GM19372 (cell line): ENCODE measurements at regions not wholly inside any gene's neighbourhood (a gene's known extent, or its start where the extent isn't known, plus 50 kb on each side); places are given as distances from the start of the nearest gene placed in this dataset.

ENCODE experiments used
- ATAC-seq: cut with Tn5 transposase; IDR thresholded peaks from one replicate; pipeline ENCODE4 v1.9.1; 2021; ENCODE audit warnings: mild to moderate bottlenecking, low read depth, moderate library complexity; ENCODE audit not compliant: unreplicated experiment

DNA sequence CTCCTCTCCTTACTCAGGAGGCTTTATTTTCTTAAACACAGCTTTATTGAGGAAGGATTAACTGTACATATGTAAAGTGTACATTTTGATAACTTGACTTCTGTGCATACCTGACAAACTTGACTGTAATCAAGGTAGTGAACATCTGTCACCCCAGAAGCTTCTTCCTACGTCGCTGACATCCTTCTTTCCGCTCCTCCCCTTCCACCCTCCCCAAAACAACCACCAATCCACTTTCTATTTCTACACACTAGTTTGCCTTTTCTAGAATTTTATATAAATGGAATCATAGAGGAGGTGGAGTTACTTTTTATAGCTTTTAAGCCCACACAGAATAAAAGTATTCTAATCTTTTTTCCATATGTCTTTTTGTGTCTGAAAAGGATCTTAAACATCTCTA is 225.2 kb upstream of the RBFOX1 start:
- no peak for ATAC-seq

DNA sequence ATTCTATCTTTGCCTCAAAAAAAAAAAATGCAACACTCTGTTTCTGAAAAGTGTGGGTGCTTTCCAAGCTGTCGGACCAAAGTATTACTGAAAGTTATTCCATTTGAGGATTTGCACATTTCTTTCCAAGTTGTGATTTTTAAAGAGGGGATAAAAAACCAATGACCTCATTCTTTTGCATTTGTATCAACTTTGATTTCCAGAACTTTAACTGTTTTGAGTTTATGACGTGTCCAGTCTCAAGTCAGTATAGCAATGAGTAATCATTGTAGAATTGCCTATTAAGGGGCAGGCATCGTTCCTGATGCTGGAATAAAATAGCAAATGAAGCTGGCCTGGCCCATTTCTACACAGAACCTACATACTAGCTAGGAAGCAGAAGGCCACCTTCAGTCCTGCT is 229.6 kb upstream of the RBFOX1 start:
- ATAC-seq: no peak

DNA sequence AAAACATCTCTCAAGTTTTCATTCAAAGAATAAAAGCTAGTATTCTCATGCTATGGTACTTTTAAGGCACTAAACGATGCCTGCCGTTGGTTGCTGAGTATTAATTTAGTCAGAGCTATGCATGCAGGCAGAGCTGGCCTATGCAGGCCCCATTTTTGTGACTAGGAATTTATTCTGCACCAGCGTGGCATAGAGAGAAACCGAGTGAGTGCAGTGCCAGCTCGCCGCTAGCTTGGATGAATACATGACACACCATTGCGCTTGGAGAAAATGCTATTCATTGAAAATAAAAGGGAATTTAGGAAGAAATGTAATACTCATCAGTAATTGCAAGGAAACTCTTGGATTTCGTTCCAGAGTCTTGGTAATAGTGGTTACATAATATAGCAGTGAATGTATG is 231.6 kb upstream of the RBFOX1 start:
- no peak for ATAC-seq

DNA sequence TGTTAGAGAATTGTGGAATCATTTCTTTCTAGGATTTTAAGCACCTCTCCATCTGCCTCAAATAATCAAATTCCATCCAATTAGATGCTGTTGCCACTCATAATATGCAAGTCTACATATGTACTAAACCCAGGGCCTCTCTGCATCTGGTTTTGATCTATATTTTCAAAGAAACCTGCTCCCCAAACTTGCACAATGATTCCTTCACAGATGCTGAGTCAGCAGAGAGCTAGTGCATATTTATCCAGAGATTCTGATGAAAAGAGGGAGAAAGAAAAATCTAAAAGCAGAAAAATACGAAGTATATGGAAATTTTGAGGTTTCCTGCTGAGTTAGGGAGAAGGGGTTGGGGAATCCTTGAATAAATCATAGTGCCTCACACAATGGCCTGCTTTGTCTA is 235.1 kb upstream of the RBFOX1 start:
- ATAC-seq: no peak

DNA sequence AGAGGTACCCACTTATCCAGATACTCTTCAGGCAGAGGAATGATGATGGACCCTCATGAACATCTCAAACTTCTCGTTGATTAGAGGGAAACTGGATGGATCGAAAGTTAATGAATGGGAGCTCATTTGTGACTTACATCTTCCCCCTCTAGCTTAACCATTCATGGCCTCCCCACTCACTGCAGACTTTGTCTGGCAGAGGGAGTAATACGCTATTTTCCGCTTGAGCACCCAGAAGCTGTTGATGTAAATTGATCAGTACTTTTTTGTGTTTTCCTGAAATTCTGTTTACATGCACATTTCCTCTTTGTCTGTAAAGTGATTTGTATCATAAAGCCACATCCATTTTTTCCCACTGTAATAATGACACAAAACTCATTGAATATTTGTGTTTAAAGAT is 239.1 kb upstream of the RBFOX1 start:
- ATAC-seq: no peak

DNA sequence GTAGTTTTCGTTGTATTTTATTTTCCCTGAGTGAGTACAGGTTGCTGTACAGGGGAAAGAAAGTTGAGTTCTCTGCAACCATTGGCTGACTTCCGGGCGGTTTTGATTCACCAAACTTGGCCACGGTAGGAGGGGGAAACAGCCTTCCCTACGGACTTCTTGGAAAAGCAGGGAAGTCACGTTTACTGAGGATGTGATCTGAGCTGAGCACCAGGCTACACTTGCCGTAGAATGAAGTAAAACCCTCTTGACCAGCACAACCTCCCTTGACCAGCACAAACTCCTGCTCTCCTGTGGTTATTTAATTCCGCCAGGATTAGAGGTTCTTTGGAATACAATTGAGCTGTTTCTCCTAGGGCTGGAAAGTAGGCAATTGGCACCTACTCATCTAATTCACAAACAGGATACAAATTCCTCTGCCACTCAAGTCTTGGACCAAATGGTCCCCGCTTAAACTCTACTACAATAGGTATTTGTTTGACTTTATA is 242.0 kb upstream of the RBFOX1 start:
- no peak for ATAC-seq

DNA sequence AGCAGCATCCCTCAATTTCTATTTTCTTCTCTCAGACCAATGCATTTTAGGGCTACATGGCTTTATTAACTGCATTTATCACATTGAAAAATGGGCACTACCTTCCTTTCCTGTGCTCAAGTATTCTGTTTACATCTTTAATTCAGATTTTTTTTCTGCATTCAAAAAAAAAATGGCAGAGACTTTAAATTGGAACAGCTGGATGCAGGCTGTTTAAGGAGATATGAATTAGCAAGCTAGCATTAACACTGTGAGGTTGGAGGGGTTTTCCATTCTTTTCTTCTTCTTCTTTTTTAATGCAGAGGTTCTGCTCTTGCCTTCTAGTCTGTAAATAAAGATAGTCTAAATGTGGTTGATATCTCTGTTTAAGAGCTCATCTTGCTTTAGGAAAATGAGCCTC is 242.9 kb upstream of the RBFOX1 start:
- no peak for ATAC-seq

DNA sequence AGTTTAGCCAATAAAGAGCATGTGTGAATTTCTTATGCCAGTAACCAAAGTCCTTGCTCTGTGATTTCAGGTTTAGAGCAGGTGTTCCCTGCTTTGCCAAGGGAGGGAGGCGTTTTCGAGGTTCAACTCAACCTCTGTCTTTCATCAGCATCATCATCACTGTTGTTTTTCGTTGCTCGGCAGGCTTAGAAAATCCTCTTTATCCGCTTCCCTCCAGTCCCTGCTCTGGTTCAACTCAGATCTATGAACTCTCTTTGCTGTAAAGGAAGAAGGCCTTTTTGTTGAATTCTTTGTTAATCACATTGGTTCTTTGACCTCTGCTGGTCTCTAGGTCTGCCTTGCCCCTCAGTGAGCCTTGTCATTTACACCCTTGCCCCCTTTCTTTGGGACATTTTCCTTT is 243.9 kb upstream of the RBFOX1 start:
- ATAC-seq: no peak

DNA sequence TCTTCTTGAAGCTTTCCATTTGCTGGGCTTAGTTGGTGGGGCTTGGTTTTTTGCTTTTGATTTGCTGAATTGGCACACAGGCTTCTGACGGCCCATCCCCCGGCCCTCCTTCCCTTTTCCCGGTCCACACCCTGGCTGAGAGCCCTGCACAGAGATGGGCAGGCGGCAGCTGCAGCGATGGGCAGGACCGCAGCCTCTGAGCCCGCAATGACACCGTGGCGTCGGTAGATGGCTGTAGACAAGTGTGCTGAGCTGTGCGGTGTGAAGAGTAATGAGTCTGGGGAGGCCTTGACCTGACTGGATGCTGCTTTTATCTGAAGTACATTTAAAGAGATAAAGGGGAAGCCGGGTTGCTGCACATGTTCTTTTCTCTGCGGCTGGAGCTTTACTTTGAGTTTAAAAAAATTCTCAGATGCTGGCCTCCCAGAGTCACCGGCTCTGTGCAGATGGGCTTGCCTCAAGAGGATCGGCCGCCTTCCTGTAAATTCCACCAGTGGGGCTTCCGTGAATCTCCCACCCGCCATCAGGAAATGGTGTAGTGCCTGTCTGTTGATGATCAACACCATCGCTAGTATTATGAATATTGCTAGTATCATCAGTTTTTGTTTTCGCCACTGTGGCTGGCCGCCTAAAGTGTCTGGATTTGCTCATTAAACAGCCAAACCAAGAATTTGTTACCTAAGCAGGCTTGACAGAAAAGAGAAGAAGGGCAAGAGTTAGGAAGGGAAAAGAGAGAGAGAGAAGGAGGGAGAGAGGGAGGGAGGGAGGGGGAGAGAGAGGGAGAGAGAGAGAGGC is 245.6 kb upstream of the RBFOX1 start:
- ATAC-seq: no peak

DNA sequence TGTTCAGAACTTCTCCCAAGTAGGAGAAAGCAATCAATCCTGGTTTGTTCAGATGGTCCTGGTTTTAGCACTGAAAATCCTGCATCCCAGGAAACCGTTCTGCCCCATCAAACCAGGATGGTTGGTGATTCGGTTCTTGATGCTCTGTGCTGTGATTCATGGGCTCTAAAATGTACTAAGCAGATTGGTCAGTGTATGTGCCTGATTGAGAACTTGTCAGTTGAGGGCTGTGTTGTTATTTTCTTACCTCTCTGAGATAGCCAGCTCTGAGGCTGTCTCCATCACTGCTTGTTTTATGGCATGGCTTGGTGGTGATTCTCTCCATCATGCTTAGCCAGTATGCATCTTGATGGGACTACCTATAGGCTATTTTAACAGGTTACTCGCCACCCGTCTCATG is 246.9 kb upstream of the RBFOX1 start:
- ATAC-seq: no peak

DNA sequence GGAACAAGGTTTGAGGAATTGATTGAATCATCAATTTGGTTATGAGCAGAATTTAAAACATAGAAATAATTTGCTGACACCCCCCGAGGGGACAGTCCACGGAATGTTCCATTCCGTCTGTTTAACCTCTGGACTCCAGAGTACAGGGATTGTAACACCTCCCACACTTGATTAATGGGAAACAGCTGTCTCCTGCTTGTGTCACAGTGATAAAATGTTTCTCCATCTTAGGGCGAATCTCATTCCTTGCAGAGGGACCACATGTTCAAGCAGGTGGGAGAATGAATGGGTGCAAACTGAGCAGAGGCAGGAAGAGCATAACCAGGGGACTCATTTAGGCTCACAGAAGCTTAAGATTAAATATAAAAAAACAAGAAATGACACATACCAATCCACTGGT is 249.5 kb upstream of the RBFOX1 start:
- ATAC-seq: no peak

DNA sequence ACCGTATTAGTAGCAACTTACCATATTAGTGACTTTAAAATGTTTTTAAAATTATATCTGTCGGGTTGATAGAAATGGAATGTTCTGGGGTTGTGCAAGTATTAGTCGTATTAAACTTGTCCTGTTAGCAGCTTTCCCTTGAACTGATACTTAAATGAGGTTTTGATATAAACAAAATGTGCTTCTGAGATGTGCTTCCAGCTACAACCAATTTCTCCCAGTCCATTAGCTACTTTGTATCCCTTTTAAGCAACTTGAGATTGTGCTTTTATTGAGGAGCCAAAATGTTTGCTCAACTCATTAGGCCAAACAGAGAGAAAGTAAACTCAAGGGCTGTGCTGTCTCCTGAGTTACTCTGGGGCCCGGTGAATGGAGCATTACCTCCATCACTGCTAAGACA is 255.0 kb upstream of the RBFOX1 start:
- no peak for ATAC-seq

DNA sequence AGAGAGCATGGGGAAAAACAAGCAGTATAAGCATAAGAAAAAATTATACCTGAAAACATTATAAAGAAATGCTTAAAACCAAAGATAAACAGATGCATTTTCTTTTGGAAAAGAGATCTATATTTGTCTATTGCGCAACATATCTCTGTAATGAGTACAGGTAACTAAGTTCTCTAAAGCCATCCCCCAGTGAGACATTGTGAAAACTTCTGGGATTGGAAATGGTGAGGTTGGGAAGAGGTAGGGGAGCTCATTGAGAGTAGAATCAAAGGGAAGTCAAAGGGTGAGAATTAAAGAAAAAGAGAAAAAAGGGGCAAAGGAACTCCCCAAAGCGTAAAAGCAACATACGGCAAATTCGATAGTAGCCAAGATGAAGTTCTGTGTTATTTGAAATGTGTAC is 257.9 kb upstream of the RBFOX1 start:
- no peak for ATAC-seq

DNA sequence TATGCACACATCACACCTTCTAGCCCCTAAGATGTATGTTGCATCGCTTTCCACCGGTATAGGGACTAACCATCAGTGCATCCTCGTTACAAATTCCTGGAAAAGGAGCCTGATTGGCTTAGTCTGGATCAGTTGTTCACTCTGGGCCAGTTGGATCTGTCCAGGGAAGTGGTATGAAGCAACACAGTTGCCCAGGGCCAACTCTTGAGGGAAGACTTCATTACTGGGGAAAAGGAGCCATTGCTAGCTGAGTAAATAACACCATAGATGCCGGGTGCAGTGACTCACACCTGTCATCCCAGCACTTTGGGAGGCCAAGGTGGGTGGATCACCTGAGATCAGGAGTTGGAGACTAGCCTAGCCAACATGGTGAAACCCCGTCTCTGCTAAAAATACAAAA is 275.2 kb upstream of the RBFOX1 start:
- no peak for ATAC-seq

DNA sequence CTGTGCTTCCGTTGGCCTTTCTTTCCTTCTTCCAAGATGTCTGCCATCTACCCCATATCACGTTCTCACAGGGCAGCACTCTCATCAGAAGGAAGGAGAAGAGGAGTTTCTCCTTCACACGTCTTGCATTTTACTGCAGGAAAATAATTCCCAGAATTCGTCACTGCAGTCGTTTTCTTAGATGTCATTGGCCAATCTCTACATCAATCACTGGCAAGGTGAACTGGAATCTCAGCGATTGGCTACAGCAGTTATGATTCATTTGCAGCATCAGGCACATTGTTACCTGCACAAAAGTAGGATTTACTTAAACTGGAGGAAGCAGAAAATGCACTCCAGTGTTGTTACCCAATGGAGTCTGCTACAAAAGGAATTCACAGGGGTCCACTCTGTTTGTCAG is 277.2 kb upstream of the RBFOX1 start:
- ATAC-seq: no peak

DNA sequence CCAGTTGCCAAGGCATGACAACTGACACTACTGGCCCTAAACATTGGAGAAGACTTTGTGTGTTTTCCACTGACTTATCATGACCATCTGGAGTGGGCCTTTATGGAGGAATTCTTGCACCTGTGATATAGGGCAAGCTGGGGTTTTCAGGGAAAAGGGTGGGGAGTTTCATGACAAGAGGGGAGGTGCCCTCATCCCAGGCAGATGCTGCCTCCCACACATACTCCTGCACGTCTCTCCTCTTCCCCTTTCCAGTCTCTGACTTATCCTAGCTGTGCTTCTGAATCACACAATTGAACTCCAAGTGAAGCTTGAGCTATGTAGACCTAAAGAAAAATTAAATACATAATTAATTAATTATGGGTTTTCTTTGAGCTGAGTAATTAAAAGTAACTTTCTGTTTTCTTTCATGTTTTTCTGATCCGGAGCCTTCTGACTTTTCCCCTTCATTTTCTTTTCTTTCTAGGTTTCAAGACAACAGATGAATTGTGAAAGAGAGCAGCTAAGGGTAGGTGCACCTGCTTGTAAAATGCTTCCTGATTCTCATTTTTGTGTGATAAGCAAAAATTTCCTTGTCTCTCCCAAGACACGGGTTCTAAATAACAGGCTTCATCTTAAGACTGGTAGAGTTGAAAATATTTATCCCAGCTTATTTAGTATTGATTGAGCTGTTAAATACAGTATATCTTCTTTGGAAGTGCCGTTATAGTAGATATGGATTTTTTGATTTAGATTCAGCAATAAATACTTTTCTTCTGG is 280.9 kb upstream of the RBFOX1 start:
- ATAC-seq: no peak

DNA sequence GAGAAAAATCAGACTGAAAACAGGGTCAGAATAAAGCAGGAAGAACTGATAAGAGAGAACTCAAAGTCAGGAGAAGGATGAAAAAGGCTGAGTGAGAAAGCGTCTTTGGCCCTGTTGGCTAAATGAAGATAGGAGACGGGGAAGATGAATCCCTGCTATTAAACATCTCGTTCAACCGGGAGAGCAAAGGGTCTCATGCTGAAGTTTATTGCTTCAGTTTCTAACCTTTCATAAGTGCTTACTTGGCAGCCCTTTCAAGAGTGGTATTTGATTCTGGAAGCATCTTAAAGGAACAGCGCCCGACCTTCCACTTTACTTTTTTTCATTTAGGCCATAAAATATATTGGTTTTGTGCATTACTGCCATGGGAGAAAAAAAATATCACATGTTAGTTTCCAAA is 288.3 kb upstream of the RBFOX1 start:
- ATAC-seq: no peak

DNA sequence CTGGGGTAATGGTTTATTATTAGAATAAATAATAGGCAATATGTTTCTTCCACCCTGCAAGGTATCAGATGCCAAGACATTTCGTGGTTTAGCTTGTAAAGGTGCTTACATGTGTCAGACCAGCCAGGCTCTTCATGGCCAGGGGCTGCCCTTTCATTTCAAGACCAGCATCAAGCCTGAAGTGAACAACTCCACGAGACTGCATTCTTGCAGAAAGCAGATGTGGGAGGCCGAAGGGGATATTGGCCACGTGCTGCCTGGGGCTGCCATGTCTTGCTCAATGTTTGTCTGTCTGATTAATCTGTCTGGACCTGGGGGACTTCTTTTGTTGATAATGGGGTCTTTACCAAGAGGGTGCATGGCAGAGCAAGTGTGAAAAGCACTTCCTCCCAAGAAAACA is 294.2 kb upstream of the RBFOX1 start:
- ATAC-seq: no peak

DNA sequence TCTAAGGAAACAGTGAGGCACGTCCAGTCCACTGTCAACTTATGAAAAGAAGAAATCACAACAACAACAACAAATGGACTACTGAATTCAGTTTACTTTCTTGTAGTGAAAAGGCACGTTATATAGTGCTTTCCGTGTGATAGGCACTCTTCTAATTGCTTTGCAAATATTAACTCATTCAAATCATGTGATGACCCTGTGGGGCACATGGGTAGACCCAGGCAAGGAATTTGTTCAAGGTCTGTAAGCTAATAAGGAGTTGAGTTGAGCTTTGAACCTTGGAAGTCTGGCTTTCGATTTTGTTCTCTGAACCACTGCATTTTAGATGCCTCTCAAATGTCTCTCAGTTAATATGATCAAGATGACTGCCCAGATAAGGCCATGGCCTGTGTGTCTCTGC is 295.1 kb upstream of the RBFOX1 start:
- no peak for ATAC-seq

DNA sequence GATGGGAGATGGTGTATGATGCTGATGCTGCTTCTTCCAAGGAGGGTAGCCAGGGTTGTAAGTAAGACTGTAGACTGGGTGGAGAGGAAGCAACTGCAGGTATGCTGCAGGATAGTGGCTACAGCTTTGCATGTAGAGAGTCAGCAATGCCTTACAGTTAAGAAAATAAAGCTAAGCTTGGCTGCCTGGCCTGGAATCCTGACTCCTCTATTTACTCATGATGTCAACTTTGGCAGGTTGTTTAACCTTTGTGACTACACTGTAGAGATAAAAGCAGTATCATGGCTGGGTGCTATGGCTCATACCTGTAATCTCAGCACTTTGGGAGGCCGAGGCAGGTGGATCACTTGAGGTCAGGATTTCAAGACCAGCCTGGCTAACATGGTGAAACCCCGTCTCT is 301.6 kb upstream of the RBFOX1 start:
- no peak for ATAC-seq

DNA sequence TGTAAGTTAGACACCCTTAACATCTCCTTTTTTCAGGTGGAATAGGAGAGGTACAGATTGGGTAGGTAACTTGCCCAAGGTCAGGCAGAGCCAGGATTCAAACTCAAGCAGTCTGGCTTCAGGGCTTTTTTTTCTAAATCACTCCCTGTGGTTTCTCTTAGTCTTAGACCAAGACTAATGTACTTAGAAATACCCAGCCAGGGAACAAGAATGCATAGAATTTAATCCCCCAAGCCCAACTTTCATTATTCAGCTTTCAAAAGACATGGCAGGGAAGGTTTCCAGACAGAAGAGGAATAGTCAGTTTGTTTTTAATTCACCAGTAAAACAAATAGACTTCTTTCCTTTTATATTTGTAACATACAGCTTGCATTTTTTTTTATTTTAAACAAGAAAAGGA is 305.2 kb upstream of the RBFOX1 start:
- ATAC-seq: no peak

DNA sequence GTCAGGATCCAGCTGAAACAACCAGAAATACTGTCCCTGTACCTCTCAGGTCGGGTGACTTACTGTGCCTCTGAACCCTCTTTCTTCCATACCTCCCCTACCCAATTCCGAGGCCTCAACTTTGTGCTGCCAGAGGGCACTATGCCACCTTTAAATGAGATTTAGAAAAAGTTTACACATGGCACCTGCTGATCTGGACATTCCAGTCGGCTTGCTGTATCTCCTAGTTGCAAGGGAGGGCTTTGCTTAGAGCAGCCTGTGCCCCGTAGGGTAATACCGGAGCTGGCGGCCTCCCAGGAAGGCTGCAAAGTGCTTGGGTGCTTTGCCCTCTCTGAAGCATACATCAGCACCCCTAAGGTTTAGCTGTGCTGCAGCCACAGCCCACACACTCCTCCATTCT is 306.0 kb upstream of the RBFOX1 start:
- ATAC-seq: no peak
